ENCODE measurements at regions not wholly inside any gene's neighbourhood (a gene's known extent, or its start where the extent isn't known, plus 50 kb on each side); places are given as distances from the start of the nearest gene placed in this dataset.

- ChIA-PET CTCF (interaction anchor here (0.7 to 2.6 kb wide), 5 partner anchors 37 to 244 kb away, joined by 3 to 7 read pairs (median 4); no protein-coding TSS in a partner anchor), POLR2A (no interaction called here)
- no peaks in the 10 kb centered on the region for H3K36me3 ChIP-seq (ENCODE audit: control insufficient read depth, insufficient read depth, low read length)
- no peak overlapping the region for H3K27ac Mint-ChIP-seq (ENCODE audit: unreplicated experiment)
- DNase-seq: peak in 1 of 2 experiments; percentile 9
- peaks cover 8% of the 10 kb centered on the region for H3K4me1 Mint-ChIP-seq (ENCODE audit: low read depth, unreplicated experiment)
- 0 out of 2 replicates have a peak, but pooled peaks cover 2% of the 10 kb centered on the region for H3K9me3 ChIP-seq
- intact Hi-C loops (cut with micrococcal nuclease; ENCODE audit: unreplicated experiment): loop anchor here (5.0 kb wide), 1 partner anchor 71 kb away; no protein-coding TSS in a partner anchor
- no peaks in the 10 kb centered on the region for H3K27me3 ChIP-seq (replicated peaks; ENCODE audit: control insufficient read depth, insufficient read depth, low read length)
- H3K4me3 Mint-ChIP-seq (ENCODE audit: unreplicated experiment): no peak overlapping the region
- H3K4me1 ChIP-seq: no peaks in the 10 kb centered on the region
- H3K27me3 Mint-ChIP-seq (ENCODE audit: insufficient read depth, unreplicated experiment): no peaks in the 10 kb centered on the region
- no TSS peak for BruUV-seq (replicated peaks)
- H3K36me3 Mint-ChIP-seq (ENCODE audit: insufficient read depth, unreplicated experiment): no peaks in the 10 kb centered on the region
- no peak for TF ChIP-seq CTCF (IDR thresholded peaks at IDR 0.05; ENCODE audit: insufficient read depth in 1 of 2, low read depth in 1 of 2, low read length in 1 of 2, severe bottlenecking in 1 of 2, unreplicated experiment in 1 of 2)
- no peak overlapping the region for H3K4me3 ChIP-seq (ENCODE audit: low read depth, low read length)
- no peaks in the 10 kb centered on the region for H3K9me3 Mint-ChIP-seq (ENCODE audit: unreplicated experiment)
Observed at GRCh38 chr10:80700760-80701444, 163.2 kb downstream of the SH2D4B start.

- no peaks in the 10 kb centered on the region for H3K27me3 ChIP-seq (replicated peaks; ENCODE audit: control insufficient read depth, insufficient read depth, low read length)
Observed at GRCh38 chr10:80701706-80702105, 164.0 kb downstream of the SH2D4B start.

GRCh38 chr10:80702143-80702542 is 164.4 kb downstream of the SH2D4B start:
- TF ChIP-seq CTCF (IDR thresholded peaks at IDR 0.05; ENCODE audit: insufficient read depth in 1 of 2, low read depth in 1 of 2, low read length in 1 of 2, severe bottlenecking in 1 of 2, unreplicated experiment in 1 of 2): no peak
- Histone ChIP-seq H3K36me3 (ENCODE audit: control insufficient read depth, insufficient read depth, low read length) (no peaks in the 10 kb centered on the region), H3K4me3 (ENCODE audit: low read depth, low read length) (no peak overlapping the region), H3K27me3 (replicated peaks; ENCODE audit: control insufficient read depth, insufficient read depth, low read length) (no peaks in the 10 kb centered on the region), H3K4me1 (no peaks in the 10 kb centered on the region), H3K9me3 (0 out of 2 replicates have a peak, but pooled peaks cover 4% of the 10 kb centered on the region)
- no peak overlapping the region for H3K27ac Mint-ChIP-seq (ENCODE audit: unreplicated experiment)
- H3K9me3 Mint-ChIP-seq (ENCODE audit: unreplicated experiment): no peaks in the 10 kb centered on the region
- H3K4me1 Mint-ChIP-seq (ENCODE audit: low read depth, unreplicated experiment): peaks cover 8% of the 10 kb centered on the region
- H3K27me3 Mint-ChIP-seq (ENCODE audit: insufficient read depth, unreplicated experiment): peaks cover under 1% of the 10 kb centered on the region
- no TSS peak for BruUV-seq (replicated peaks)
- intact Hi-C loops (cut with micrococcal nuclease; ENCODE audit: unreplicated experiment): loop anchor here (5.0 kb wide), 1 partner anchor 70 kb away; no protein-coding TSS in a partner anchor
- H3K36me3 Mint-ChIP-seq (ENCODE audit: insufficient read depth, unreplicated experiment): no peaks in the 10 kb centered on the region
- ChIA-PET POLR2A (no interaction called here), CTCF (no interaction called here)
- no peak for DNase-seq
- H3K4me3 Mint-ChIP-seq (ENCODE audit: unreplicated experiment): no peak overlapping the region

More at GRCh38 chr10:80701706-80702105, 164.0 kb downstream of the SH2D4B start:
- BruUV-seq (replicated peaks): no TSS peak
- Histone ChIP-seq H3K4me3 (ENCODE audit: low read depth, low read length) (no peak overlapping the region), H3K9me3 (0 out of 2 replicates have a peak, but pooled peaks cover 4% of the 10 kb centered on the region), H3K36me3 (ENCODE audit: control insufficient read depth, insufficient read depth, low read length) (no peaks in the 10 kb centered on the region), H3K4me1 (no peaks in the 10 kb centered on the region)
- intact Hi-C loops (cut with micrococcal nuclease; ENCODE audit: unreplicated experiment): loop anchor here (5.0 kb wide), 1 partner anchor 71 kb away; no protein-coding TSS in a partner anchor
- POLR2A ChIA-PET: no interaction called here
- H3K27me3 Mint-ChIP-seq (ENCODE audit: insufficient read depth, unreplicated experiment): no peaks in the 10 kb centered on the region
- H3K4me1 Mint-ChIP-seq (ENCODE audit: low read depth, unreplicated experiment): peaks cover 8% of the 10 kb centered on the region
- DNase-seq: no peak
- H3K9me3 Mint-ChIP-seq (ENCODE audit: unreplicated experiment): no peaks in the 10 kb centered on the region
- no peak overlapping the region for H3K27ac Mint-ChIP-seq (ENCODE audit: unreplicated experiment)
- no peaks in the 10 kb centered on the region for H3K36me3 Mint-ChIP-seq (ENCODE audit: insufficient read depth, unreplicated experiment)
- CTCF ChIA-PET: interaction anchor here (2.6 kb wide), 1 partner anchor 39 kb away, joined by 7 read pairs; no protein-coding TSS in a partner anchor
- TF ChIP-seq CTCF (IDR thresholded peaks at IDR 0.05; ENCODE audit: insufficient read depth in 1 of 2, low read depth in 1 of 2, low read length in 1 of 2, severe bottlenecking in 1 of 2, unreplicated experiment in 1 of 2): no peak
- no peak overlapping the region for H3K4me3 Mint-ChIP-seq (ENCODE audit: unreplicated experiment)
